ENCODE measurements at regions not wholly inside any gene's neighbourhood (a gene's known extent, or its start where the extent isn't known, plus 50 kb on each side); places are given as distances from the start of the nearest gene placed in this dataset.

DNA sequence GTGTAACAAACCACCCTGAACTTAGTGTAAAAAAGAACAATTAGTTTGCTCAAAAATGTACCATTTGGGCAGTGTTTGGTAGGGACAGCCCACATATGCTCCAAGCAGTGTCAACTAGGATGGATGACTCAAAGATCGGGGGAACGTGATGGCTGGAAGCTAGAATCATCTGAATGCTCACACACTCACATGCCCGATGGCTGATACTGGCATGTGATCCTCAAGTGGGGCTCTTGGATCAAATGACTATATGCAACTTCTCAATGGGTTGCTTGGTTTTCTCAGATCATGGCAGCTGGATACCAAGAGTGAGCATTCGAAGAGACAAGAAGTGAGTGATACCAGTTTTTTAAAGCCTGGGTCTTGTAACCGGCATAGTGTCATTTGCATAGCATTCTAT is 335.9 kb upstream of the KCNMB2 start:
- TF ChIP-seq POLR2A (IDR thresholded peaks at IDR 0.05) (no peak), CTCF (IDR thresholded peaks at IDR 0.05) (no peak)
